ENCODE measurements at regions not wholly inside any gene's neighbourhood (a gene's known extent, or its start where the extent isn't known, plus 50 kb on each side); places are given as distances from the start of the nearest gene placed in this dataset.

- intact Hi-C loops (cut with DNase I) = no loop called here
- no peak overlapping the region for H3K4me3 ChIP-seq
- no peak for DNase-seq
- H3K36me3 ChIP-seq = no peaks in the 10 kb centered on the region
- TF ChIP-seq CTCF (IDR thresholded peaks at IDR 0.05) = no peak
- no peak for ATAC-seq
- no peaks in the 10 kb centered on the region for H3K4me1 ChIP-seq
- H3K27ac ChIP-seq = no peak overlapping the region
- no peaks in the 10 kb centered on the region for H3K9me3 ChIP-seq
- no peaks in the 10 kb centered on the region for H3K27me3 ChIP-seq (ENCODE audit: low read depth)
These were observed 730.0 kb downstream of the SOCS6 start for GRCh38 chr18:71018816-71019215.

GRCh38 chr18:71012789-71013188, 723.9 kb downstream of the SOCS6 start:
- no peak for TF ChIP-seq CTCF (IDR thresholded peaks at IDR 0.05)
- ATAC-seq (no peak), DNase-seq (no peak)
- no peak overlapping the region for H3K4me3 ChIP-seq
- H3K27me3 ChIP-seq (ENCODE audit: low read depth) = no peaks in the 10 kb centered on the region
- no peak overlapping the region for H3K27ac ChIP-seq
- H3K9me3 ChIP-seq = no peaks in the 10 kb centered on the region
- H3K4me1 ChIP-seq = no peaks in the 10 kb centered on the region
- intact Hi-C loops (cut with DNase I) = no loop called here
- H3K36me3 ChIP-seq = no peaks in the 10 kb centered on the region

- intact Hi-C loops (cut with DNase I) = no loop called here
- H3K36me3 ChIP-seq = no peaks in the 10 kb centered on the region
- no peaks in the 10 kb centered on the region for H3K4me1 ChIP-seq
- no peak for DNase-seq
- TF ChIP-seq CTCF (IDR thresholded peaks at IDR 0.05) = no peak
- H3K9me3 ChIP-seq = no peaks in the 10 kb centered on the region
- no peak overlapping the region for H3K4me3 ChIP-seq
- no peak overlapping the region for H3K27ac ChIP-seq
- ATAC-seq = no peak
- H3K27me3 ChIP-seq (ENCODE audit: low read depth) = no peaks in the 10 kb centered on the region
These were observed 722.5 kb downstream of the SOCS6 start for GRCh38 chr18:71011389-71011788.

GRCh38 chr18:71008257-71008656, 719.4 kb downstream of the SOCS6 start:
- Histone ChIP-seq H3K27ac (no peak overlapping the region), H3K4me3 (no peak overlapping the region), H3K36me3 (no peaks in the 10 kb centered on the region), H3K9me3 (no peaks in the 10 kb centered on the region), H3K27me3 (ENCODE audit: low read depth) (no peaks in the 10 kb centered on the region), H3K4me1 (no peaks in the 10 kb centered on the region)
- TF ChIP-seq CTCF (IDR thresholded peaks at IDR 0.05) = no peak
- ATAC-seq = no peak
- no peak for DNase-seq
- intact Hi-C loops (cut with DNase I) = no loop called here

- Histone ChIP-seq H3K27ac (no peak overlapping the region), H3K4me3 (no peak overlapping the region), H3K27me3 (ENCODE audit: low read depth) (no peaks in the 10 kb centered on the region), H3K4me1 (no peaks in the 10 kb centered on the region), H3K36me3 (no peaks in the 10 kb centered on the region), H3K9me3 (no peaks in the 10 kb centered on the region)
- intact Hi-C loops (cut with DNase I) = no loop called here
- TF ChIP-seq CTCF (IDR thresholded peaks at IDR 0.05) = no peak
- no peak for ATAC-seq
- DNase-seq = no peak
These were observed 712.8 kb downstream of the SOCS6 start for GRCh38 chr18:71001597-71001996.

GRCh38 chr18:70998490-70998889, 709.6 kb downstream of the SOCS6 start:
- no peak overlapping the region for H3K27ac ChIP-seq
- no peaks in the 10 kb centered on the region for H3K27me3 ChIP-seq (ENCODE audit: low read depth)
- no peak for TF ChIP-seq CTCF (IDR thresholded peaks at IDR 0.05)
- H3K9me3 ChIP-seq = no peaks in the 10 kb centered on the region
- H3K4me3 ChIP-seq = no peak overlapping the region
- DNase-seq (no peak), ATAC-seq (no peak)
- H3K4me1 ChIP-seq = no peaks in the 10 kb centered on the region
- no peaks in the 10 kb centered on the region for H3K36me3 ChIP-seq
- intact Hi-C loops (cut with DNase I) = no loop called here

Data from lower lobe of right lung (tissue), 2 donors.